NCI-H2107 (cell line): ENCODE measurements at regions not wholly inside any gene's neighbourhood (a gene's known extent, or its start where the extent isn't known, plus 50 kb on each side); places are given as distances from the start of the nearest gene placed in this dataset.
"Not testable (repeated sequence)": the region's sequence is repeated elsewhere in the genome, so short reads cannot be mapped to it uniquely, and the experiment has no call there.

ENCODE experiments used
- DNase-seq: peaks from one replicate; lab custom pipeline; 2025; lab: John Stamatoyannopoulos, UW

DNA sequence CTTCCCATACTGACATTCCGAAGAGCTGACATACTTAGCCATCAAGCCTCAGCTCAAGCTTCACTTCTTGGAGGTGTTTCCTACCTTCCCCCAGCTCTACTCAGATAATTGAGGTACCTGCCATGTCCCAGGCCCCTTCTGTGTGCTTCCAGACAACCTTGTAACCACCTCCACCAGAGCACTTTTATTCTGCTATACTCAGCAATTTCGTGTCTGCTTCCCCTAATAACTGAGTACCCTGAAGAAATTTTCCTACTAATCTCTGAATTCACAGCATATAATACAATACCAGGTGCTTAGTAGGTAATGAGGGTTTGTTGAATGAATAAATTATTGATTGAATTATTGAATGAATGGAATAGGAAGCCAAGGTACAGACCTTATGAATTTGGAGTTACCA lies 605.5 kb downstream of the MID1IP1 start:
- no peak for DNase-seq

GRCh38 chrX:39409246-39409917 lies 608.1 kb downstream of the MID1IP1 start:
- no peak for DNase-seq

DNA sequence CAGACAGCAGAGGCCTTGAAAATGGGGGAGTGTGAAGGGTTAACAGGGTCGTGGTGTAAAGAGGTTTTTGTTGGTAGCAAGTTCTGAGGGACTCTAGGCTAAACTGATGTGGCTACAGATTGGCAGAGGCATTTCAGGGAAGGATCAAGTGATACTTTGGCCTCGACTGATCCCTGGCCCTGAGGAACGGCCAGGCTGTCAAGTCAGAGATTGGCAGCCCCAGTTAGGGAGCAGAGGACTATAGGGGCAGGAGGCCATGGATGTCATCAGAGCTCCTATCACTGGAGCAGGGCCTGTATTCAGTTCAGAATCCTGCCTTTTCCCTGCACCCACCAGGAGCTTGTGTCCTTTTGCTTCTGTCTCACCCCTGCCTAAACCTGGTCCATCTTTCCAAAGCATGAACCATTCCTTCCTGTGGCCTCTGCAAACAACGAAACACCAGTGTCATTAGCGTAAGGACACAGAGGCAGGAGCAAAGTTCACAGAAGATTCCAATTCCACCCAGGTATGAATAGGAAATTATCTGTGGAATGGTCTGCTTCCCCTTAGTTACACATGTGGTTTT lies 613.1 kb downstream of the MID1IP1 start:
- DNase-seq = no peak

DNA sequence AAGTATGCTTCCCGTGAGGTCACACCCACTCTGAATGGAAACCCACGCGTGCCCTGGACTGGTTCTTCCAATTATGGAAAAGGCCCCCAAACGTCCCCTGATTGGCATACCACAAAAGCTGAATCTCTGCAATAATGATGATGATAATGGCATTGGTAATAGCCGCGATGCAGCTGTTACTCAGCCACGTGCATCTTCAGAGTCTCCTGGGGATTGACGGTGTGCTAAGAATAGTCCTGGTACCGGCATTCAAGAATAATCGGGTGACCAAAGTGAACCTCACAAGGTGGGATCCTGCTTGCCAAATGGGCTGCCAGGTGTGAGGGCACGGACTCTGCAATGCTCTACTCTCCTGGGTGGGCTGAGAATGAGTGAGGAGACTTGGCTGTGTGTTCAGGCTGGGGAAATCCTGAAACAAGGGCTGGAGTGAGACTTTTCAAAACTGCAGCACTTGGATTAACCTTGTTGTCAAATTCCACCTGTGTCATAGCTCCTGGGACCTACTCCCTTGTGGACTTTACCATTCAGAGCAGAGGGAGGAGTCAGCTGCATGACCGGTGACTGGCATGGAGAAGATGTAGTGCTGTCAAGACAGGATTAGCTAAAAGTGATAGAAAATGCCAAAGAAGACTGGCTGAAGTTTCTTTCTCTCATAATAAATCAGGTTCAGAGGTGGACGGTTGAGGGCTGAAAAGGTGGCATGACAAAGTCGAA lies 615.4 kb downstream of the MID1IP1 start:
- no peak for DNase-seq

DNA sequence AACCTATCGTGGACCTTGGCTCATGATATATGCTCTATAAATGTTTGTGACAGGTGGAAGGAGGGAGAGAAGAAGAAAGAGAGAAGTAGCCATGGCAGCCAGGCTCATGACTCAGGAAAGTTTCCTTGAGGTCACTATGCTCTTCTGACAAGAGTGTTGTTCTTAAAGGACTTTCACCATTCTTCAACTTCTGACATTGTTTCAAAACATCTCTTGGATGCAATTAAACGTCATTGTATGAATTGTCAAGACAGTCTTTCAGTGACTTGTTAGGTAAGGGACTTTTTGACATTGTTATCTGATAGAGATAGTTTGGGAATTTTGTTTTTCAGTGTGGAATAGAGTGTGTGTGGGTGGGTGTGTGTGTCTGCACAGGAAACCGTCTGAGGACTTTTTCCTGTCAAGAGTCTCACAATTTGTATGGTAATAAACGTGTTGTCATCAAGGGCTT lies 617.0 kb downstream of the MID1IP1 start:
- DNase-seq = no peak

DNA sequence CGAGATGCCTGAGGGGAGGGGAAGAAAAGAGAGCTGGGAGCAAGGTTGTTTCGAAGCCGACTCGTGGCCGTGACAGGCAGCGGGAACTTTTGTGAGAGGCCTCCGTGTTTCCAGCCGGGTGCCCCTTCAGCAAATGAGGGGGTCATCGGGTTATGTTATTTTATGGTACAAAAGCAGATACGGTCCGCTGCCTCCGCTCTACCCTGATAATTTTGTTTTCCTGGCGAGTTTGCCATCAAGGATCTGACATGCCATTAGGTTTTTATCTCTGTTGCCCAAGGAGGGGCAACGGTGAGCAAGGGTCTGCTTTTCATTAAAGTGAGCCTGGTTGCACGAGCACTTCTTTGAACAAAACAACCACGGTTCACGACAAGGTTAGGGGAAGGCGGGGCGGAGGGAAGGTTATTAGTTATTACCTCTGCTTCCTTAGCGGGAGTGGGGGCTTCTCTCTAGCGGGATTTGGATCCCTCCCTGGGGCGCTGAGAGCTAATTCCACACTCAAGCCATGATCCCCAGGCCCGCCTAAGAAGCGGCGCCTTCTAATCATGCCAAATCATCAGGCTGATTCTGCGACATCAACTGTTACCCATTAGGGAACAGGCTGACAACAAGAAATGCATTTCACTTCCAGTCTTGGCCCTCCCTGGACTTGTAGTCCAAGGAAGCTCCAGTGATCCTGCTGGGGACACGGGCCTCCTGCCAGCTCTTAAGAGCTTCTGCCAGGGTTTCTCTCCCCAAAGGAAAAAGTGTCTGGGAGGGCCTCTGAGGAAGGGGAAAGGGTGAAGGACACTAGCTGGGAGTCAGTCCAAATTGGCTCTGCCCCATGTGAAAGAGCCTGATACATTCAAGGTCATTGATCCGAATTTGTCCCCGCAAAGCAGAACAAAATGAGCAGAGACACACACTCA lies 617.7 kb downstream of the MID1IP1 start:
- no peak for DNase-seq

- no peak for DNase-seq
Observed at GRCh38 chrX:39421006-39421405, 619.7 kb downstream of the MID1IP1 start.

DNA sequence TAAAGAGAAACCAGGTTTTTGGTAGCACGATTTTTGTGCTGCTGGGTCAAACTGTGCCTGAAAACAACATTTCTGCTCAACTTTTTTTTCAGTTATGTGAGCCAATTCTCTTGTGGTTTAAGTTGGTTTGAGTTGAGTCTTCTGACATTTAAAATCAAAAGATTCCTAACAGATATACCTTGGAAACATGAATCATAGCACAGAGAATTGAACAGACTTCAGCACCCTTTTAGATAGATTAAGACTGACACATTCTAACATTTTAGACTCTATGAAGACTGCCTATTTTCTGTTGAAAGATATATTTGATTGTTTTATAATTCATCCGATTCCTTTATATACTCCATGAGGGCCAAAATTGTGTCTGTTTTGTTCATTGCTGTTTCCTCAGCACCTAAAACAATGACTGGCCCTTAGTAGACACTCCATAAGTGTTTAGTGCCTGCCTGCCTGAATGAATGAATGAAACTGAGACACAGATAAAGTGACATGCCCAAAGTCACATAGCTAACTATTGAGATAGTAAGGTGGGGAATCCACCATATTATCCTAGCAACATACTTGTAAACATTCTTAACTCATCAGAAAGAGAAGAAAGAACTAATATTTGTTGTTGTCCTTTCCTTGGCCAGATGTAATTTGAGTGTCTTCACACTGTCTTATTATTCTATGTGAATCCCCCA lies 624.0 kb downstream of the MID1IP1 start:
- no peak for DNase-seq

DNA sequence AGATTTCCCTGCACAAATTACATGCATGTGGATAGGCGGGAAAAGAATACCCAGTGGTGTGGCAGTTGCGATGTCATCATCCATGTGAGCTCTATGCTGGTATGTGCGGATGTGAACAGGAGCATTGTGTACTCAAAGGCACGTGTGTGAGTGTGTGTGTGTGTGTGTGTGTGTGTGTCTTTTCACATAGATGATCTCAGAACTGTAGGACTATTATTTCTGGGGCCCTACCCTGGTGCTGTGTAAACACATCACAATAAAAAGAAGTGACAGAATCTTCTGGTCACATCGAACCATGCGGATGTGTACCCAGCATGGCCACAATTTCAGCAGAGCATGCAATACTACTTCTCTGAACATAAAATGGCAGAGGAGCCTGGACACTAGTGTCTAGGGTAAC lies 624.8 kb downstream of the MID1IP1 start:
- DNase-seq = no peak

- no peak for DNase-seq
Observed at GRCh38 chrX:39427492-39427891, 626.2 kb downstream of the MID1IP1 start.

- no peak for DNase-seq
Observed at GRCh38 chrX:39427906-39428305, 626.6 kb downstream of the MID1IP1 start.

DNA sequence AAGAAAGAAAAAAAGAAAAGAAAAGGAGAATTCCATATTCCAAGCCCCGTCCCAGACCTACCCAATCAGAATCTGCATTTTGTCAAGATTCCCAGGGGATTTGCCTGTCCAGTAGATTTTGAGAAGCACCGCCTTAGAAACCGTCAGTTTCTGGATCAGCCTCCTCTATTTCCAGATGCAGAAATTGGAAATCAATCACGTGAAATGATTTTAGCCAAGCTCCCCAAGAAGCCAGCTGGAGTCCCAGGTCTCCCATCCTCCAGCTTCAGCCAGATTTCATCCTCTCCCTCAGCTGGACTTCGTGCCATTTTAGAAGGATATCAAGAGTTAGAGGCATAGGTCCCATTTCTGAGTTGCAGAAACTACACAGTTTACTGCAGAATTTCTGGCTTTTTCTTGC lies 629.3 kb downstream of the MID1IP1 start:
- DNase-seq = no peak

GRCh38 chrX:39431893-39432292 lies 630.6 kb downstream of the MID1IP1 start:
- no peak for DNase-seq

- DNase-seq = not testable (repeated sequence)
Observed at GRCh38 chrX:39434671-39435070, 633.4 kb downstream of the MID1IP1 start.

DNA sequence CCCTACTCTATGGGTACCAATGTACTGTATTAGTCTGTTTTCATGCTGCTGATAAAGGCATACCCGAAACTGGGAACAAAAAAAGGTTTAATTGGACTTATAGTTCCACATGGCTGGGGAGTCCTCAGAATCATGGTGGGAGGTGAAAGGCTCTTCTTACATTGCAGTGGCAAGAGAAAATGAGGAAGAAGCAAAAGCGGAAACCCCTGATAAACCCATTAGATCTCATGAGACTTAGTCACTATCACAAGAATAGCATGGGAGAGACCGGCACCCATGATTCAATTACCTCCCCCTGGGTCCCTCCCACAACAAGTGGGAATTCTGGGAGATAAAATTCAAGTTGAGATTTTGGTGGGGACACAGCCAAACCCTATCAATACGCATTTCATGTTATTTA lies 635.3 kb downstream of the MID1IP1 start:
- not testable (repeated sequence) for DNase-seq

- no peak for DNase-seq
Observed at GRCh38 chrX:39437670-39438441, 636.6 kb downstream of the MID1IP1 start.

DNA sequence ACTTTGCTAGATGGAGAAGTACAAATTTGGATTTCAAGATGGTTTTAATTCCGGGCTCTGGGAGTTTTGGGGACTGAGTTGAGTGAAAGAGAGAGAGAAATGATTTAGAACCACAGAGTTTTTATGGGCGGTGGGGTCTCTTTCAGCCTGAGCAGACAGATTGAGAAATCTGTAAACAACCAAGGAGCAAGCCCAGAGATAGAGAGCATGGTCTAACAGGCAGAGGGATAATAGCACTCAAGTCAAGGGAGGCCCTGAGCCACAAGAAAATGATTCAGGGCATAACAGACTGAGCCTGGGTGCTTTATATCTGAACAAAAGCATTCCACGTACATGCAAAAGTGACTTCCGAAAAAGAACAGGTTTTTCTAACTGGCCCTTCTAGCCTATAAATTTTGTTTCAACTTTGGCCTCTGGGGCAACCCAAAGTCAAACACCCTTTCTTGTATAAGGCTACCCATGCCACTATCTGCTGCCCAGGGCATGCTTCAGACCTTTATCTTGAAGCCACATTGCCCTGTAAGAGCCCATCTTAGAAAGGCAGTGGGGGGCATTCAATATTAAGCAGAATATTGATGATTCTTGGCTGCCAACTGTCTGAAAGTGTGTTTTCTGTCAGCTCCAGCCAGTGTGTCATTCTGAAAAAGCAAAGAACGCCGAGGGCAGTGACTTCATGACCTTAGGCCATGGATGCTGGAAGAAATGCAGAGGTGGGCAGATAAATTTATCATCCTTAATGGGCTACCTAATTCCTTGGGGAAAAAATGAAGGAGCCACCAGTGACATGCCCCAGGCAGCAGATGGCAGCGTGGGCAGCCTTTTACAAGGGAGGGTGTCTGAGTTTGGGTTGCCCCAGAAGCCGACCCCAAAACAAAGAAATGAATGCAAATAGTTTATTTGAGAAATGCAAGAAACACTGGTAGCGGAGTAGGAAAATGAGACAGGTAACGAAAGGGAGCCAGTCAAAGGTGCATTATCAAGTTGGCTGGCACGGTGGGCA lies 637.6 kb downstream of the MID1IP1 start:
- DNase-seq = no peak

GRCh38 chrX:39439906-39440798 lies 638.9 kb downstream of the MID1IP1 start:
- no peak for DNase-seq
